ENCODE measurements at regions not wholly inside any gene's neighbourhood (a gene's known extent, or its start where the extent isn't known, plus 50 kb on each side); places are given as distances from the start of the nearest gene placed in this dataset.

DNA sequence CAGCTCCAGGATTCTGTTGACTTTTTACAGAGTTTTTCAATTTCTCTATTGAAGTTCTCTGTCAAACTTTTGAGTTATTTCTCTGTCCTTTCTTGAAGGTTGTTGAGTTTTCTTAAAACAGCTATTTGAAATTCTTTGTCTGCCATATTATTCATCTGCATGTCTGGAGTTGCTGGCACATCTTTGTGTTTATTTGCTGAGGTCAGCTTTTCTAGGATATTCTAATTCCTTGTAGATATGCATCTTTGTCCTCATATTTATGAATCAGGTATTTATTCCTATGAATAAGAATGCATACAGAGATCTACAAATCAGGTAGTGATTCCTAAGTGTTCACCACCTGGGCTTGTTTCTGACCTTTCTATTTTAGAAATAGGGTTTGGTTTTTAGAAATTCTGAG, 546.4 kb downstream of the RAPGEF2 start:
- TF ChIP-seq ZNF24 (IDR thresholded peaks at IDR 0.05) (no peak), ZBTB1 (CRISPR knock-in tag; IDR thresholded peaks at IDR 0.05; ENCODE audit: borderline replicate concordance) (no peak), TBP (CRISPR knock-in tag; IDR thresholded peaks at IDR 0.05) (no peak), RBAK (CRISPR knock-in tag; IDR thresholded peaks at IDR 0.05) (no peak), ZNF101 (CRISPR knock-in tag; IDR thresholded peaks at IDR 0.05; ENCODE audit: borderline replicate concordance, low read depth) (no peak), EHMT2 (IDR thresholded peaks at IDR 0.05; ENCODE audit: borderline replicate concordance, low read depth, low read length) (no peak)
- TF ChIP-seq, protein P1, sequence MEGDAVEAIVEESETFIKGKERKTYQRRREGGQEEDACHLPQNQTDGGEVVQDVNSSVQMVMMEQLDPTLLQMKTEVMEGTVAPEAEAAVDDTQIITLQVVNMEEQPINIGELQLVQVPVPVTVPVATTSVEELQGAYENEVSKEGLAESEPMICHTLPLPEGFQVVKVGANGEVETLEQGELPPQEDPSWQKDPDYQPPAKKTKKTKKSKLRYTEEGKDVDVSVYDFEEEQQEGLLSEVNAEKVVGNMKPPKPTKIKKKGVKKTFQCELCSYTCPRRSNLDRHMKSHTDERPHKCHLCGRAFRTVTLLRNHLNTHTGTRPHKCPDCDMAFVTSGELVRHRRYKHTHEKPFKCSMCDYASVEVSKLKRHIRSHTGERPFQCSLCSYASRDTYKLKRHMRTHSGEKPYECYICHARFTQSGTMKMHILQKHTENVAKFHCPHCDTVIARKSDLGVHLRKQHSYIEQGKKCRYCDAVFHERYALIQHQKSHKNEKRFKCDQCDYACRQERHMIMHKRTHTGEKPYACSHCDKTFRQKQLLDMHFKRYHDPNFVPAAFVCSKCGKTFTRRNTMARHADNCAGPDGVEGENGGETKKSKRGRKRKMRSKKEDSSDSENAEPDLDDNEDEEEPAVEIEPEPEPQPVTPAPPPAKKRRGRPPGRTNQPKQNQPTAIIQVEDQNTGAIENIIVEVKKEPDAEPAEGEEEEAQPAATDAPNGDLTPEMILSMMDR (CRISPR knock-in tag; IDR thresholded peaks at IDR 0.05) = no peak
- TF ChIP-seq, protein P2, sequence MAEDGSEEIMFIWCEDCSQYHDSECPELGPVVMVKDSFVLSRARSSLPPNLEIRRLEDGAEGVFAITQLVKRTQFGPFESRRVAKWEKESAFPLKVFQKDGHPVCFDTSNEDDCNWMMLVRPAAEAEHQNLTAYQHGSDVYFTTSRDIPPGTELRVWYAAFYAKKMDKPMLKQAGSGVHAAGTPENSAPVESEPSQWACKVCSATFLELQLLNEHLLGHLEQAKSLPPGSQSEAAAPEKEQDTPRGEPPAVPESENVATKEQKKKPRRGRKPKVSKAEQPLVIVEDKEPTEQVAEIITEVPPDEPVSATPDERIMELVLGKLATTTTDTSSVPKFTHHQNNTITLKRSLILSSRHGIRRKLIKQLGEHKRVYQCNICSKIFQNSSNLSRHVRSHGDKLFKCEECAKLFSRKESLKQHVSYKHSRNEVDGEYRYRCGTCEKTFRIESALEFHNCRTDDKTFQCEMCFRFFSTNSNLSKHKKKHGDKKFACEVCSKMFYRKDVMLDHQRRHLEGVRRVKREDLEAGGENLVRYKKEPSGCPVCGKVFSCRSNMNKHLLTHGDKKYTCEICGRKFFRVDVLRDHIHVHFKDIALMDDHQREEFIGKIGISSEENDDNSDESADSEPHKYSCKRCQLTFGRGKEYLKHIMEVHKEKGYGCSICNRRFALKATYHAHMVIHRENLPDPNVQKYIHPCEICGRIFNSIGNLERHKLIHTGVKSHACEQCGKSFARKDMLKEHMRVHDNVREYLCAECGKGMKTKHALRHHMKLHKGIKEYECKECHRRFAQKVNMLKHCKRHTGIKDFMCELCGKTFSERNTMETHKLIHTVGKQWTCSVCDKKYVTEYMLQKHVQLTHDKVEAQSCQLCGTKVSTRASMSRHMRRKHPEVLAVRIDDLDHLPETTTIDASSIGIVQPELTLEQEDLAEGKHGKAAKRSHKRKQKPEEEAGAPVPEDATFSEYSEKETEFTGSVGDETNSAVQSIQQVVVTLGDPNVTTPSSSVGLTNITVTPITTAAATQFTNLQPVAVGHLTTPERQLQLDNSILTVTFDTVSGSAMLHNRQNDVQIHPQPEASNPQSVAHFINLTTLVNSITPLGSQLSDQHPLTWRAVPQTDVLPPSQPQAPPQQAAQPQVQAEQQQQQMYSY (CRISPR knock-in tag; IDR thresholded peaks at IDR 0.05) = no peak
